K562 (cell line): ENCODE measurements at regions not wholly inside any gene's neighbourhood (a gene's known extent, or its start where the extent isn't known, plus 50 kb on each side); places are given as distances from the start of the nearest gene placed in this dataset.

Experiments used
- ATAC-seq: fragments of 200-7000 bp; cut with Tn5 transposase; 3 replicates; pipeline ENCODE4 v1.9.1; 2020; ENCODE audit warnings: moderate library complexity
- BruUV-seq: library from RNA; stranded (reverse); fragments of 400-500 nt; replicated peaks from 2 replicates; lab custom pipeline; 2021; lab: Mats Ljungman, UMichigan
- CTCF ChIA-PET: fragments of 300-600 bp; formaldehyde crosslinking; extraction: SDS; loops from one replicate; lab custom pipeline; 2021; ENCODE audit warnings: low intra/inter-chr PET ratio; lab: Yijun Ruan, JAX
- POLR2A ChIA-PET: fragments of 300-600, 350-650 bp; sonication (Branson Sonifier 250); formaldehyde crosslinking; extraction: SDS; loops from one replicate; lab custom pipeline; 2021; ENCODE audit warnings: antibody characterized with exemption, inconsistent platforms; lab: Yijun Ruan, JAX
- DNase-seq, 4 experiments: peaks; one replicate each; pipeline versions ENCODE4 v3.0.0 to v3.0.0-alpha.2; 2011 to 2018; ENCODE audit warnings: low spot score in 3 of 4, mixed read lengths in 3 of 4; ENCODE audit errors: extremely low read depth in 1 of 4
- FAIRE-seq: peaks from 2 replicates; lab custom pipeline; 2011; peaks lifted over from hg19 to GRCh38; lab: Jason Lieb, UNC
- H2AFZ ChIP-seq: 2 replicates; pipeline ENCODE4 v1.6.0; 2011; ENCODE audit warnings: low read depth, low read length, control low read depth, inconsistent platforms
- H3K27ac ChIP-seq: fragments of 200-600 bp; 3 replicates; pipeline ENCODE4 v1.8.0; 2011; ENCODE audit warnings: low read depth, mild to moderate bottlenecking, control low read depth, inconsistent platforms, low read length, moderate library complexity, mixed read lengths; ENCODE audit errors: extremely low read depth
- H3K27me3 ChIP-seq, 2 experiments: fragments of 300-600 bp in 1 of 2; 2 replicates in 1 of 2; 3 replicates in 1 of 2; pipeline versions ENCODE4 v1.6.0 to v1.8.0; 2011; ENCODE audit warnings: inconsistent platforms in 2 of 2, low read length in 2 of 2, mild to moderate bottlenecking in 1 of 2, mixed read lengths in 1 of 2, moderate library complexity in 1 of 2; ENCODE audit not compliant: control insufficient read depth in 2 of 2, insufficient read depth in 2 of 2
- H3K36me3 ChIP-seq: fragments of 300-600 bp; 3 replicates; pipeline ENCODE4 v1.8.0; 2011; ENCODE audit warnings: mild to moderate bottlenecking, low read length, inconsistent platforms; ENCODE audit not compliant: control insufficient read depth, insufficient read depth
- H3K4me1 ChIP-seq, 2 experiments: fragments of 200-600 bp in 1 of 2; replicated peaks in 1 of 2; 2 replicates in 1 of 2; 3 replicates in 1 of 2; pipeline versions ENCODE4 v1.5.1 to v1.8.0; 2011; ENCODE audit warnings: inconsistent platforms in 2 of 2, low read length in 2 of 2, mild to moderate bottlenecking in 1 of 2, mixed read lengths in 1 of 2, moderate library complexity in 1 of 2; ENCODE audit not compliant: control insufficient read depth in 2 of 2, insufficient read depth in 2 of 2
- H3K4me2 ChIP-seq: 2 replicates; pipeline ENCODE4 v1.6.1; 2011; ENCODE audit warnings: low read length, control low read depth, inconsistent platforms, mixed read lengths; ENCODE audit not compliant: insufficient read depth
- H3K4me3 ChIP-seq: fragments of 200-600 bp; sonication (generic), shearing (Covaris generic); 2 replicates; pipeline ENCODE4 v1.5.1; 2016; ENCODE audit warnings: control low read depth, inconsistent platforms
- H3K79me2 ChIP-seq: fragments of 200-600 bp; 3 replicates; pipeline ENCODE4 v1.8.0; 2011; ENCODE audit warnings: low read length, inconsistent platforms; ENCODE audit not compliant: control insufficient read depth, insufficient read depth
- H3K9ac ChIP-seq, 2 experiments: 2 replicates each; pipeline versions ENCODE4 v1.6.0 to v1.6.1; 2011; ENCODE audit warnings: low read depth in 2 of 2, low read length in 2 of 2, control low read depth in 1 of 2, inconsistent platforms in 1 of 2, mild to moderate bottlenecking in 1 of 2, mixed read lengths in 1 of 2; ENCODE audit not compliant: insufficient read depth in 1 of 2
- H3K9me1 ChIP-seq: one replicate; pipeline ENCODE4 v1.6.0; 2011; ENCODE audit warnings: inconsistent platforms, mild to moderate bottlenecking, low read length, moderate library complexity; ENCODE audit not compliant: control insufficient read depth, insufficient read depth
- H3K9me3 ChIP-seq: replicated peaks from 2 replicates; pipeline ENCODE4 v1.5.1; 2011; ENCODE audit warnings: low read depth, low read length, inconsistent platforms; ENCODE audit not compliant: control insufficient read depth, insufficient read depth
- H4K20me1 ChIP-seq: replicated peaks from 2 replicates; pipeline ENCODE4 v1.6.1; 2011; ENCODE audit warnings: low read length, inconsistent platforms, mixed read lengths; ENCODE audit not compliant: control insufficient read depth, insufficient read depth
- CTCF ChIP-seq, 3 experiments: IDR thresholded peaks in 2 of 3; conservative IDR thresholded peaks in 1 of 3; 2 replicates each; pipeline ENCODE4 v1.5.1; 2011 to 2012; ENCODE audit warnings: low read length in 3 of 3, mild to moderate bottlenecking in 3 of 3, control low read depth in 2 of 3, improper control_type of control experiment in 1 of 3, inconsistent platforms in 1 of 3, low read depth in 1 of 3, mixed read lengths in 1 of 3, moderate library complexity in 1 of 3; ENCODE audit not compliant: insufficient read depth in 2 of 3
- ETV1 ChIP-seq: fragments of 450-650 bp; conservative IDR thresholded peaks from 2 replicates; pipeline ENCODE4 v1.6.1; 2016; ENCODE audit warnings: missing genetic modification characterization, control low read depth, low read depth, missing compliant biosample characterization
- NFIC ChIP-seq: fragments of 450-650 bp; IDR thresholded peaks from 2 replicates; pipeline ENCODE4 v1.6.1; 2017; ENCODE audit warnings: mild to moderate bottlenecking, inconsistent platforms
- ZNF764 ChIP-seq: fragments of 250-450 bp; sonication (Bioruptor Pico); IDR thresholded peaks from 2 replicates; pipeline ENCODE4 v1.4.0; 2020; ENCODE audit warnings: low read depth, mild to moderate bottlenecking, moderate library complexity
- WGBS: fragments of 100-300 bp; shearing (Covaris generic); methylation state at CpG from one replicate; pipeline ENCODE4 v1.1.6; 2016; ENCODE audit warnings: low coverage, mixed read lengths; ENCODE audit not compliant: insufficient coverage; ENCODE audit errors: missing lambda C conversion rate; 5-methylcytosine and 5-hydroxymethylcytosine counted together
- in situ Hi-C: fragments of 300-500 bp; cut with MboI; formaldehyde crosslinking; loops from 4 replicates; pipeline ENCODE4 v1.15.0; 2018; ENCODE audit warnings: inconsistent platforms, mixed read lengths
- intact Hi-C: fragments of 100-400 bp; cut with micrococcal nuclease; formaldehyde crosslinking; loops from 2 replicates; pipeline ENCODE4 v1.14.2; 2022
- TF ChIP-seq, protein P1 (sequence below): IDR thresholded peaks from 2 replicates; pipeline ENCODE4 v1.6.1; 2014; ENCODE audit warnings: antibody characterized with exemption

DNA sequence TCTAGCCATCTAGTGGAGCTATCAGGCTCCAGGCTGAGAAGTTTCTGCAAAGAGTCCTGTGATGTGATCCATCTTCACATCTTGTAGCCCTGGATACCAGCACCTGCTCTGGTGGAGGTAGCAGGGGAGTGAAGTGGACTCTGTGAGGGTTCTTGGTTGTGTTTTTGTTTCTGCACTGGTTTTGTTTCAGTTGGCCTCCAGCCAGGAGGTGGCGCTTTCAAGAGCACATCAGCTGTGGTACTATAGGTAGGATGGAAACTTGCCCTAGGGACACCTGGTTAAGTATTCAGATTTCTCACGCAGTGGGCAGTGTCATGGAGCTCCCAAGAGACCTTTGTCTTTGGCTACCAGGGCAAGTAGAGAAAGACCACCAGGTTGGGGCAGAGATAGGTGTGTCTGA, 257.5 kb upstream of the SLC7A11 start:
- Histone ChIP-seq H3K4me1 (no peaks in the 10 kb centered on the region), H3K79me2 (no peaks in the 10 kb centered on the region), H3K27ac (no peak overlapping the region), H3K27me3 (no peaks in the 10 kb centered on the region), H3K4me2 (no peak overlapping the region), H3K9me3 (no peaks in the 10 kb centered on the region), H3K36me3 (no peaks in the 10 kb centered on the region)
- no peak for ATAC-seq
- in situ Hi-C loops, result no loop called here
- no peak for FAIRE-seq
- intact Hi-C loops, result no loop called here
- TF ChIP-seq ETV1 (tag), result no peak
- peak; percentile 36; the same call in 1 of the 2 replicates for TF ChIP-seq NFIC
- TF ChIP-seq, all 486 proteins: peak for 1
- no peak for DNase-seq
- Histone ChIP-seq H3K9ac (no peak overlapping the region), H2AFZ (no peak overlapping the region), H3K4me3 (no peak overlapping the region), H4K20me1 (no peaks in the 10 kb centered on the region), H3K9me1 (no peaks in the 10 kb centered on the region)
- no TSS peak for BruUV-seq
- POLR2A ChIA-PET, result no interaction called here
- 29% methylated on average over 2 of the region's 2 CpGs for WGBS
- CTCF ChIA-PET, result no interaction called here

DNA sequence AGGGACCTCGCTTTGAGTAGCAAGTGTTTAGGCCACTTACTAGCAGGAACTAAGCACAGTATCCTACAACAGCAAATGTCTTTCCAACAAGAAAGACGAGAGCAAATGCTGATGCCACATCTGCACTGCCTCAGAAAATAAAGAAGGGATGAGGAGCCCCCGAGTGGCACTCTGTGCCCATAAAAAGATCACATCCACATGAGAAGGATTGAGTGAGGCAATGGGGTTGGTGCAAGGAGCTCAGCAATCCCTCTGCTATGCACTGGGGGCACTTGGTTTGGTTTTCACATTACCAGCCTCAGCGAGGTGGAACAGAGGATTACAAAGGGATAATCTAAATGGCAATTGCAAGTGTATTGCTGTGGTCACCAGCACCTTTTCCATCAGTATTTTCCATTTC, 252.8 kb upstream of the SLC7A11 start:
- Histone ChIP-seq H3K4me3 (no peak overlapping the region), H3K9me3 (no peaks in the 10 kb centered on the region), H3K9me1 (no peaks in the 10 kb centered on the region), H3K4me2 (no peak overlapping the region), H2AFZ (peak overlapping the region; percentile 65; the same call in 1 of the 2 replicates), H3K36me3 (no peaks in the 10 kb centered on the region), H3K27me3 (no peaks in the 10 kb centered on the region), H4K20me1 (no peaks in the 10 kb centered on the region), H3K79me2 (no peaks in the 10 kb centered on the region), H3K9ac (no peak overlapping the region), H3K27ac (no peak overlapping the region), H3K4me1 (no peaks in the 10 kb centered on the region)
- in situ Hi-C loops, result no loop called here
- no peak for FAIRE-seq
- ATAC-seq, result peak; percentile 91
- no TSS peak for BruUV-seq
- WGBS, result 9% methylated on average over 4 of the region's 4 CpGs
- DNase-seq, result peak in 1 of 4 experiments; percentile 11
- intact Hi-C loops, result no loop called here
- ChIA-PET CTCF (no interaction called here), POLR2A (interaction anchor here (0.8 to 1.6 kb wide), 2 partner anchors 13 to 253 kb away, joined by 3 to 4 read pairs; no protein-coding TSS in a partner anchor)
- TF ChIP-seq, protein P1, sequence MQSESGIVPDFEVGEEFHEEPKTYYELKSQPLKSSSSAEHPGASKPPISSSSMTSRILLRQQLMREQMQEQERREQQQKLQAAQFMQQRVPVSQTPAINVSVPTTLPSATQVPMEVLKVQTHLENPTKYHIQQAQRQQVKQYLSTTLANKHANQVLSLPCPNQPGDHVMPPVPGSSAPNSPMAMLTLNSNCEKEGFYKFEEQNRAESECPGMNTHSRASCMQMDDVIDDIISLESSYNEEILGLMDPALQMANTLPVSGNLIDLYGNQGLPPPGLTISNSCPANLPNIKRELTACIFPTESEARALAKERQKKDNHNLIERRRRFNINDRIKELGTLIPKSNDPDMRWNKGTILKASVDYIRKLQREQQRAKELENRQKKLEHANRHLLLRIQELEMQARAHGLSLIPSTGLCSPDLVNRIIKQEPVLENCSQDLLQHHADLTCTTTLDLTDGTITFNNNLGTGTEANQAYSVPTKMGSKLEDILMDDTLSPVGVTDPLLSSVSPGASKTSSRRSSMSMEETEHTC, result no peak
- TF ChIP-seq ZNF764 (CRISPR knock-in tag) (no peak), CTCF (IDR thresholded peaks at IDR 0.05 in 2 of 3, conservative IDR thresholded peaks at IDR 0.05 in 1 of 3; ENCODE audit: insufficient read depth in 2 of 3, low read depth in 1 of 3, low read length in 3 of 3) (peak; percentile 16 to 26 (median 18); a peak in 2 of 6 replicates)
